AG10803 (cell line): ENCODE measurements at regions not wholly inside any gene's neighbourhood (a gene's known extent, or its start where the extent isn't known, plus 50 kb on each side); places are given as distances from the start of the nearest gene placed in this dataset.
"Not testable (repeated sequence)": the region's sequence is repeated elsewhere in the genome, so short reads cannot be mapped to it uniquely, and the experiment has no call there.

Experiments
- DNase-seq: peaks from one replicate; pipeline ENCODE4 v3.0.0; 2010; ENCODE audit warnings: low read depth
- H3K4me3 ChIP-seq: 2 replicates; pipeline ENCODE4 v1.5.1; 2011; ENCODE audit warnings: mild to moderate bottlenecking, low read length, control low read depth
- CTCF ChIP-seq: conservative IDR thresholded peaks from 2 replicates; pipeline ENCODE4 v1.5.1; 2011; ENCODE audit warnings: mild to moderate bottlenecking, low read length, control low read depth, inconsistent platforms

- no peak overlapping the region for H3K4me3 ChIP-seq
- TF ChIP-seq CTCF = no peak
- peak; percentile 58 for DNase-seq
Measured at GRCh38 chr10:123270221-123270620, 116.0 kb downstream of the BUB3 start.

- no peak for DNase-seq
- H3K4me3 ChIP-seq = no peak overlapping the region
- no peak for TF ChIP-seq CTCF
Measured at GRCh38 chr10:123270806-123271205, 116.6 kb downstream of the BUB3 start.

GRCh38 chr10:123272171-123272570 lies 118.0 kb downstream of the BUB3 start:
- TF ChIP-seq CTCF = no peak
- DNase-seq = no peak
- no peak overlapping the region for H3K4me3 ChIP-seq

- no peak for TF ChIP-seq CTCF
- H3K4me3 ChIP-seq = no peak overlapping the region
- DNase-seq = no peak
Measured at GRCh38 chr10:123274306-123275135, 120.3 kb downstream of the BUB3 start.

- H3K4me3 ChIP-seq = no peak overlapping the region
- no peak for TF ChIP-seq CTCF
- no peak for DNase-seq
Measured at GRCh38 chr10:123275136-123275564, 120.9 kb downstream of the BUB3 start.

GRCh38 chr10:123278445-123278844 lies 124.2 kb downstream of the BUB3 start:
- no peak for DNase-seq
- no peak overlapping the region for H3K4me3 ChIP-seq
- TF ChIP-seq CTCF = no peak

GRCh38 chr10:123283371-123283770 lies 129.2 kb downstream of the BUB3 start:
- not testable (repeated sequence) for H3K4me3 ChIP-seq, DNase-seq
